ENCODE measurements at regions not wholly inside any gene's neighbourhood (a gene's known extent, or its start where the extent isn't known, plus 50 kb on each side); places are given as distances from the start of the nearest gene placed in this dataset.

DNA sequence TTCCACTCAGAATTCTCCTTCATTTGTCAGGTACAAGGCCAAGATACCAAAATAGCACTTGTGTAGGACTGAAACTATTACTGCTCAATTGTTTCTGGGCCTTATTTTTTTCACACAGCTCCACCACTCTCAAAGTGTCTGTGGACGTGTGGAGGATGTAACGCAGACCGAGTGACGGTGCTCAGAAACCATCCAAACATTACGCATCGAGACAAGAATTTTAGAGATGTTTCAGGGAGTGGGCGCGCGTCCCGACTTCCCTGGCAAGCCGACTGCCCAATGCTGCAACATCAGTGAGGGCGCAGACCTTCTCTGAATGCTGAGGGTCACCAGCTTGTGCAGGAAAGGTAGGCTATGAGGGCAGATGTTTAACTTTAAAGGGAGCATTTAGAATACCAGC lies 108.4 kb downstream of the GATA6 start:
- TF ChIP-seq YY1 (IDR thresholded peaks at IDR 0.05; ENCODE audit: insufficient read depth, insufficient read length) (no peak), SUZ12 (IDR thresholded peaks at IDR 0.05; ENCODE audit: extremely low read depth, insufficient read depth, insufficient read length) (no peak)
